Activated T-cell treated with anti-CD3 and anti-CD28 coated beads, Interleukin-2, amount 50 U/mL, for 48 hours (primary cell): ENCODE measurements at regions not wholly inside any gene's neighbourhood (a gene's known extent, or its start where the extent isn't known, plus 50 kb on each side); places are given as distances from the start of the nearest gene placed in this dataset.
A peak's percentile ranks its signal among the peaks of the same experiment; 100 is the strongest.

Source experiments
- DNase-seq, 2 experiments: peaks; one replicate each; pipeline ENCODE4 v3.0.0-alpha.2; 2020

- DNase-seq, result no peak
These were observed 172.7 kb upstream of the PARP11 start for GRCh38 chr12:4045786-4046494.

GRCh38 chr12:4044736-4045730 lies 171.8 kb upstream of the PARP11 start:
- DNase-seq, result no peak

- DNase-seq, result no peak
These were observed 170.9 kb upstream of the PARP11 start for GRCh38 chr12:4044101-4044500.

- no peak for DNase-seq
These were observed 168.1 kb upstream of the PARP11 start for GRCh38 chr12:4041187-4041885.

- DNase-seq, result no peak
These were observed 166.7 kb upstream of the PARP11 start for GRCh38 chr12:4039931-4040330.

- DNase-seq, result no peak
These were observed 164.6 kb upstream of the PARP11 start for GRCh38 chr12:4037747-4038312.

- no peak for DNase-seq
These were observed 163.6 kb upstream of the PARP11 start for GRCh38 chr12:4036671-4037271.

- no peak for DNase-seq
These were observed 161.7 kb upstream of the PARP11 start for GRCh38 chr12:4034921-4035320.

GRCh38 chr12:4032924-4033615 lies 159.9 kb upstream of the PARP11 start:
- no peak for DNase-seq

GRCh38 chr12:4031703-4032291 lies 158.6 kb upstream of the PARP11 start:
- no peak for DNase-seq

- DNase-seq, result peak; percentile 80 to 85
These were observed 157.9 kb upstream of the PARP11 start for GRCh38 chr12:4030929-4031702.

GRCh38 chr12:4027412-4027811 lies 154.2 kb upstream of the PARP11 start:
- peak; percentile 63 to 71 for DNase-seq

GRCh38 chr12:4026517-4026916 lies 153.3 kb upstream of the PARP11 start:
- DNase-seq, result no peak

GRCh38 chr12:4026020-4026358 lies 152.8 kb upstream of the PARP11 start:
- DNase-seq, result no peak

- DNase-seq, result no peak
These were observed 152.2 kb upstream of the PARP11 start for GRCh38 chr12:4025181-4026019.

- no peak for DNase-seq
These were observed 151.5 kb upstream of the PARP11 start for GRCh38 chr12:4024701-4025100.

- no peak for DNase-seq
These were observed 142.3 kb upstream of the PARP11 start for GRCh38 chr12:4015225-4016091.

GRCh38 chr12:4014858-4015224 lies 141.6 kb upstream of the PARP11 start:
- no peak for DNase-seq

- no peak for DNase-seq
These were observed 141.2 kb upstream of the PARP11 start for GRCh38 chr12:4014444-4014843.
